A673 (cell line): ENCODE measurements at regions not wholly inside any gene's neighbourhood (a gene's known extent, or its start where the extent isn't known, plus 50 kb on each side); places are given as distances from the start of the nearest gene placed in this dataset.

Experiments
- BruUV-seq: library from RNA; stranded (reverse); fragments of 400-500 nt; replicated peaks from 2 replicates; lab custom pipeline; 2021; lab: Mats Ljungman, UMichigan
- CTCF ChIA-PET: fragments of 300-600 bp; sonication (Branson Sonifier 250); formaldehyde crosslinking; loops from one replicate; lab custom pipeline; 2022; ENCODE audit warnings: antibody characterized with exemption; lab: Charles Lee
- POLR2A ChIA-PET: fragments of 300-600 bp; sonication (Branson Sonifier 250); formaldehyde crosslinking; loops from one replicate; lab custom pipeline; 2022; ENCODE audit warnings: antibody characterized with exemption; ENCODE audit not compliant: low non-redundant PET; lab: Charles Lee
- DNase-seq: peaks from one replicate; pipeline ENCODE4 v3.0.0-alpha.2; 2015; ENCODE audit warnings: low spot score
- H3K27ac ChIP-seq: fragments of 200-600 bp; sonication (generic); 2 replicates; pipeline ENCODE4 v1.5.1; 2016; ENCODE audit warnings: mixed run types, low read depth, mild to moderate bottlenecking, mixed read lengths, antibody characterized with exemption, low read length; ENCODE audit not compliant: poor library complexity, severe bottlenecking
- H3K27me3 ChIP-seq: fragments of 200-600 bp; sonication (generic); replicated peaks from 2 replicates; pipeline ENCODE4 v1.6.1; 2017; ENCODE audit warnings: mixed run types, low read depth, mild to moderate bottlenecking, mixed read lengths, antibody characterized with exemption, low read length; ENCODE audit not compliant: insufficient read depth, poor library complexity
- H3K36me3 ChIP-seq: fragments of 200-600 bp; sonication (generic); 2 replicates; pipeline ENCODE4 v1.6.1; 2016; ENCODE audit warnings: mixed run types, mild to moderate bottlenecking, mixed read lengths, antibody characterized with exemption, low read length; ENCODE audit not compliant: insufficient read depth, poor library complexity, severe bottlenecking
- H3K4me1 ChIP-seq: fragments of 200-600 bp; sonication (generic); 2 replicates; pipeline ENCODE4 v1.6.1; 2017; ENCODE audit warnings: mixed run types, mild to moderate bottlenecking, mixed read lengths, antibody characterized with exemption, low read length; ENCODE audit not compliant: insufficient read depth, poor library complexity, severe bottlenecking
- H3K4me3 ChIP-seq: fragments of 200-600 bp; sonication (generic); 2 replicates; pipeline ENCODE4 v1.5.1; 2016; ENCODE audit warnings: low read depth, mixed run types, mild to moderate bottlenecking, mixed read lengths, low read length; ENCODE audit not compliant: poor library complexity, severe bottlenecking
- H3K9me3 ChIP-seq: fragments of 200-600 bp; sonication (generic); 2 replicates; pipeline ENCODE4 v1.6.1; 2016; ENCODE audit warnings: mixed run types, low read depth, mild to moderate bottlenecking, mixed read lengths, antibody characterized with exemption, low read length; ENCODE audit not compliant: poor library complexity, severe bottlenecking
- CTCF ChIP-seq: fragments of 300-800, 200-600 bp; sonication (generic); conservative IDR thresholded peaks from 2 replicates; pipeline ENCODE4 v1.5.1; 2017; ENCODE audit warnings: low read depth, mild to moderate bottlenecking, antibody characterized with exemption, low read length, moderate library complexity, mixed read lengths
- EZH2 ChIP-seq: fragments of 200-600 bp; sonication (generic); IDR thresholded peaks from 2 replicates; pipeline ENCODE4 v1.6.1; 2017; ENCODE audit warnings: borderline replicate concordance, low read depth, mild to moderate bottlenecking, mixed read lengths, antibody characterized with exemption, low read length; ENCODE audit not compliant: poor library complexity, severe bottlenecking
- intact Hi-C: fragments of 100-400 bp; cut with micrococcal nuclease; formaldehyde crosslinking; loops from one replicate; pipeline ENCODE4 v1.10.0; 2022; ENCODE audit not compliant: unreplicated experiment

- H3K4me3 ChIP-seq: no peak overlapping the region
- H3K9me3 ChIP-seq: peaks cover 50% of the 10 kb centered on the region
- H3K27ac ChIP-seq: no peak overlapping the region
- BruUV-seq: no TSS peak
- intact Hi-C loops: no loop called here
- no peak for TF ChIP-seq CTCF
- TF ChIP-seq EZH2: no peak
- no peaks in the 10 kb centered on the region for H3K27me3 ChIP-seq
- DNase-seq: no peak
- POLR2A ChIA-PET: no interaction called here
- no peaks in the 10 kb centered on the region for H3K36me3 ChIP-seq
- H3K4me1 ChIP-seq: no peaks in the 10 kb centered on the region
- CTCF ChIA-PET: no interaction called here
Observed at GRCh38 chr15:21262851-21263425, 177.4 kb downstream of the POTEB3 start.

- CTCF ChIA-PET: no interaction called here
- POLR2A ChIA-PET: no interaction called here
- Histone ChIP-seq H3K9me3 (peaks cover 50% of the 10 kb centered on the region), H3K4me1 (no peaks in the 10 kb centered on the region), H3K27ac (no peak overlapping the region), H3K4me3 (no peak overlapping the region), H3K27me3 (no peaks in the 10 kb centered on the region), H3K36me3 (no peaks in the 10 kb centered on the region)
- DNase-seq: peak; percentile 4
- no TSS peak for BruUV-seq
- intact Hi-C loops: no loop called here
- TF ChIP-seq EZH2: no peak
- no peak for TF ChIP-seq CTCF
Observed at GRCh38 chr15:21261965-21262850, 178.1 kb downstream of the POTEB3 start.

- intact Hi-C loops: no loop called here
- peaks cover 44% of the 10 kb centered on the region for H3K9me3 ChIP-seq
- TF ChIP-seq CTCF (no peak), EZH2 (no peak)
- no peaks in the 10 kb centered on the region for H3K27me3 ChIP-seq
- POLR2A ChIA-PET: no interaction called here
- BruUV-seq: no TSS peak
- no peak overlapping the region for H3K27ac ChIP-seq
- H3K4me3 ChIP-seq: no peak overlapping the region
- CTCF ChIA-PET: no interaction called here
- no peaks in the 10 kb centered on the region for H3K36me3 ChIP-seq
- peak; percentile 1 for DNase-seq
- H3K4me1 ChIP-seq: no peaks in the 10 kb centered on the region
Observed at GRCh38 chr15:21261396-21261964, 178.8 kb downstream of the POTEB3 start.
